Smooth muscle cell (in vitro differentiated cells): ENCODE measurements at regions not wholly inside any gene's neighbourhood (a gene's known extent, or its start where the extent isn't known, plus 50 kb on each side); places are given as distances from the start of the nearest gene placed in this dataset.

Source experiments
- DNase-seq: peaks from one replicate; lab custom pipeline; 2025; ENCODE audit not compliant: unreplicated experiment; lab: John Stamatoyannopoulos, UW
- H2AFZ ChIP-seq: fragments of 200-600 bp; sonication (generic); 2 replicates; pipeline ENCODE4 v1.6.0; 2016; ENCODE audit warnings: antibody characterized with exemption, low read depth, mild to moderate bottlenecking
- H3F3A ChIP-seq: fragments of 200-600 bp; sonication (generic); 2 replicates; pipeline ENCODE4 v1.6.0; 2017; ENCODE audit warnings: antibody characterized with exemption, low read depth
- H3K27ac ChIP-seq: fragments of 200-600 bp; sonication (generic); 2 replicates; pipeline ENCODE4 v1.5.1; 2016; ENCODE audit warnings: low read depth, mild to moderate bottlenecking
- H3K27me3 ChIP-seq: fragments of 200-600 bp; sonication (generic); 2 replicates; pipeline ENCODE4 v1.6.1; 2016; ENCODE audit warnings: low read depth, mild to moderate bottlenecking
- H3K36me3 ChIP-seq: fragments of 200-600 bp; sonication (generic); 2 replicates; pipeline ENCODE4 v1.5.1; 2016; ENCODE audit warnings: low read depth
- H3K4me1 ChIP-seq: fragments of 200-600 bp; sonication (generic); 2 replicates; pipeline ENCODE4 v1.5.1; 2016; ENCODE audit warnings: low read depth
- H3K4me2 ChIP-seq: fragments of 200-600 bp; sonication (generic); 2 replicates; pipeline ENCODE4 v1.6.0; 2016; ENCODE audit warnings: mild to moderate bottlenecking
- H3K4me3 ChIP-seq: fragments of 200-600 bp; sonication (generic); 2 replicates; pipeline ENCODE4 v1.5.1; 2016; ENCODE audit warnings: mild to moderate bottlenecking
- H3K79me2 ChIP-seq: fragments of 200-600 bp; sonication (generic); 2 replicates; pipeline ENCODE4 v1.6.0; 2016; ENCODE audit warnings: low read depth, mild to moderate bottlenecking
- H3K9ac ChIP-seq: fragments of 200-600 bp; sonication (generic); 2 replicates; pipeline ENCODE4 v1.6.0; 2016; ENCODE audit warnings: low read depth
- H3K9me3 ChIP-seq: fragments of 200-600 bp; sonication (generic); replicated peaks from 2 replicates; pipeline ENCODE4 v1.5.1; 2016; ENCODE audit warnings: low read depth
- H4K20me1 ChIP-seq: fragments of 200-600 bp; sonication (generic); 2 replicates; pipeline ENCODE4 v1.6.0; 2016; ENCODE audit warnings: low read depth
- CTCF ChIP-seq: fragments of 200-600 bp; sonication (generic); IDR thresholded peaks from 2 replicates; pipeline ENCODE4 v1.5.1; 2017; ENCODE audit warnings: borderline replicate concordance, mild to moderate bottlenecking, antibody characterized with exemption; ENCODE audit not compliant: insufficient read depth, poor library complexity, severe bottlenecking
- WGBS: methylation state at CpG from one replicate; pipeline ENCODE4 v1.1.7; 2016; ENCODE audit warnings: low lambda C conversion rate; 5-methylcytosine and 5-hydroxymethylcytosine counted together

- H2AFZ ChIP-seq: no peak overlapping the region
- H3K27me3 ChIP-seq: no peaks in the 10 kb centered on the region
- 87% methylated on average over 3 of the region's 3 CpGs for WGBS
- no peaks in the 10 kb centered on the region for H3K4me1 ChIP-seq
- no peaks in the 10 kb centered on the region for H3K36me3 ChIP-seq
- no peak overlapping the region for H3K4me2 ChIP-seq
- no peaks in the 10 kb centered on the region for H3K9me3 ChIP-seq
- H3K9ac ChIP-seq: no peak overlapping the region
- TF ChIP-seq CTCF: no peak
- DNase-seq: no peak
- no peaks in the 10 kb centered on the region for H3F3A ChIP-seq
- no peaks in the 10 kb centered on the region for H3K79me2 ChIP-seq
- H3K4me3 ChIP-seq: no peak overlapping the region
- H4K20me1 ChIP-seq: no peaks in the 10 kb centered on the region
- no peak overlapping the region for H3K27ac ChIP-seq
Measured at GRCh38 chr12:90268574-90268973, 559.9 kb upstream of the ATP2B1 start.

- Histone ChIP-seq H3K27ac (peak overlapping the region; percentile 73), H4K20me1 (no peaks in the 10 kb centered on the region), H2AFZ (peak overlapping the region; percentile 1), H3K79me2 (no peaks in the 10 kb centered on the region), H3K4me2 (peak overlapping the region; percentile 62), H3K4me1 (peaks cover 4% of the 10 kb centered on the region), H3K9me3 (no peaks in the 10 kb centered on the region), H3K4me3 (no peak overlapping the region), H3F3A (peaks cover 15% of the 10 kb centered on the region), H3K36me3 (no peaks in the 10 kb centered on the region), H3K9ac (no peak overlapping the region), H3K27me3 (no peaks in the 10 kb centered on the region)
- TF ChIP-seq CTCF: no peak
- DNase-seq: no peak
Measured at GRCh38 chr12:90262251-90262650, 553.6 kb upstream of the ATP2B1 start.

- no peaks in the 10 kb centered on the region for H3K9me3 ChIP-seq
- H3K79me2 ChIP-seq: no peaks in the 10 kb centered on the region
- H3K36me3 ChIP-seq: no peaks in the 10 kb centered on the region
- H3K27me3 ChIP-seq: no peaks in the 10 kb centered on the region
- no peak for DNase-seq
- peak overlapping the region; percentile 73 for H3K27ac ChIP-seq
- peak overlapping the region; percentile 62 for H3K4me2 ChIP-seq
- no peak for TF ChIP-seq CTCF
- no peak overlapping the region for H3K4me3 ChIP-seq
- peak overlapping the region; percentile 1 for H2AFZ ChIP-seq
- no peaks in the 10 kb centered on the region for H4K20me1 ChIP-seq
- peaks cover 15% of the 10 kb centered on the region for H3F3A ChIP-seq
- no peak overlapping the region for H3K9ac ChIP-seq
- H3K4me1 ChIP-seq: peaks cover 4% of the 10 kb centered on the region
Measured at GRCh38 chr12:90261283-90261682, 552.6 kb upstream of the ATP2B1 start.

GRCh38 chr12:90260136-90260535 lies 551.5 kb upstream of the ATP2B1 start:
- WGBS: 63% methylated on average over 1 of the region's 1 CpG

More at GRCh38 chr12:90260136-90260535, 551.5 kb upstream of the ATP2B1 start:
- H3K9ac ChIP-seq: no peak overlapping the region
- H4K20me1 ChIP-seq: no peaks in the 10 kb centered on the region
- no peak for DNase-seq
- H3K36me3 ChIP-seq: no peaks in the 10 kb centered on the region
- no peak for TF ChIP-seq CTCF
- peak overlapping the region; percentile 73 for H3K27ac ChIP-seq
- H3K4me2 ChIP-seq: no peak overlapping the region
- no peaks in the 10 kb centered on the region for H3K9me3 ChIP-seq
- H3K4me1 ChIP-seq: peaks cover 4% of the 10 kb centered on the region
- H3K79me2 ChIP-seq: no peaks in the 10 kb centered on the region
- H2AFZ ChIP-seq: no peak overlapping the region
- H3F3A ChIP-seq: peaks cover 15% of the 10 kb centered on the region
- H3K27me3 ChIP-seq: no peaks in the 10 kb centered on the region
- H3K4me3 ChIP-seq: no peak overlapping the region
